ENCODE measurements at regions not wholly inside any gene's neighbourhood (a gene's known extent, or its start where the extent isn't known, plus 50 kb on each side); places are given as distances from the start of the nearest gene placed in this dataset.

DNA sequence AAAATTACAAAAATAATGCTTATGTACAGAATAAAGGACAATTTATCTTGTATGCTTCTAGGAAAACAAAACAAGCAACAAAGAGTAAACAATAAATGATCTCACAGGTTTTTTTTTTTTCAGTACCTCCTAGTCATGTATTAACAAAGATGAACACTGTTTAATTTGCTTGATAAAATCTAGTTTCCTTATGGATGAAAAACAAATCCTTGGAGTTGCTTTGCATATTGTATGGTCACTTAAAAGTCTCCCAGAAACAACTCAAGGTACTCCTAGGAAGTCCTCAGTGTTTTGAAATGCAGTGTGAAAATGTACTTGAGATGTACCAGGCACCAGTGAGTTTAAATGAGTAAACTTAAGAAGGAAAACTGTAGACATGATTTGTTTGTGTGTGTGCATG, 686.0 kb upstream of the BRINP3 start:
- no peak for DNase-seq

DNA sequence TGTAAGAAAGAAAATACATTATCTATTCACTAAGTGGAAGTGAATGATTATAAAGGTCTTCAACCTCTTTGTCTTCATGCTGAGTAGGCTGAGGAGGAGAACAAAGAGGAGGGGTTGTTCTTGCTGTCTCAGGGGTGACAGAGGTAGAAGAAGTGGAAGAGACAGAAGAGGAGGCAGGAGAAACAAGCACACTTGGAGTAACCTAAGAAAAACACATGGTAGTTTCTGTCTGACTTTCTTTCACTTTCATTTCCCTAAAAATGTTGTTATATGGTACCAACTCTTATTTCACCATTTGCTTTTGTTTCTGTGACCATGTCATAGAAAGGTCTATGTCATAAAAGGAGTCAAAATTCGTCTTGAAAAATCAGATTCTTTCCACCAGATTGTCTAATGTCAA, 696.6 kb upstream of the BRINP3 start:
- DNase-seq: no peak

DNA sequence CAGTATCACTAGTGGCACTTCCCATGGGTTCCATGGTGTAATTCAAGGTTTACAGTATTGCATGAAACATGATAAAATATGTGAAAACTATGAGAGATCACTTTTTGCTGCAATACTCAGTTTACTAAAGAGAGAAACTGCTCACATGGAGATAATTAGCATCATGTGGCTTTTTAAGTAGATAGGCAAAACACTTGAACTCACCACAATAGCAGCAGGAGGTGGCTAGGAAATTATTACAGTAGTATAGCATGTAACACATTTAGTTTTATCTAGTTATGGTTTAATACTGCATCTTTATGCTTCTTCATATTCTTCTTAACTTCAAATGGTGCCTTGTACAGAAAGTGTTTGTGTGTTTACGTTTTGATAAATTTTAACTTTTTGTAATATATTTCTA, 698.5 kb upstream of the BRINP3 start:
- no peak for DNase-seq

DNA sequence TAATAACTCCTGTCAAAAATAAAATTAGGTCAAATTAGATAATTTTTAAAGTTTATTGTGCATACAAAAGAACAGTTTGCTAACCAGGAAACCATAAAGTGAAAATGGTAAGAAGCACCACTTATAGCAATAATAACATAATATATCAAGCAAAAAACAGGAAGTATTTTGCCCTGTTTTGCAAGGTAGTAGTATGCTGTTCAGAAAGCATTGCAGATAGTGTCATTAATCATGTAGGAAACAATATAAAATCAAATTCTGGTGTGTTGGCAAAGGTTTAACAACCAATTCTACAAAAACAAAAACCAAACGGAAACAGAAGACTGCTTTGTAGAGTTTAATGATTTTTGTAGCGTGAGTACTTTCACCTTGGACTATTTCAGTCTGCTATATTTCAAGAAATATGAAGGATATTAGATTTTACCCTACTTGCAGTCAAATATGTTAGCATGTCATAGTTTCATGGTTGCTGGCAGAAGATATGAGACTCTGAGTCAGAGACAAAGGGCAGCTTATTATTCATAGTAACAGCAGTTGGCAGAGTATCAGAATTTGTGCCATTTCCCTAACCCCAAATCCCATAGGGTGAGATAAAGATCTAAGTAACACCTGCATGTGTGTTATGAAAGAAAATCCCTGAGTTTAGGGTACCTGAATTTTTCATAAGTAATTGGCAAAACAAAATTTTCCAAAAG, 729.0 kb upstream of the BRINP3 start:
- peak; percentile 4 for DNase-seq

DNA sequence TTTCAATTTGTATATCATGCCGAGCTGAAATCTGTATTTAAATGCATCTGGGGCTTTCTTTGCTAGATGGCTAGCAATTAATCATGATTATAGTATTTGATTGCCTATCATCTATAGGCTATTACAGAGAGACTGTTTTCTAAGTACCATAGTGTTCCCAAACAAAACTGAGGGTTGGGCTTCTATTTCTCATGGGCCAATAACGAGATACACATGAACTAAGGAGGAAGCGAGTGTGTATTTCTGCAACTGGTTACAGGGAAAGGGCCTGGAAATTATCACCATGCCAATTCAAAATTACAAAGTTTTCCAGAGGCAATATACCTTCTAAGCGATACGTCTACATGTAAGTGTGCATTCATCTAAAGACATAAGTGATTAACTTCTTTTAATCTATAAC, 744.5 kb upstream of the BRINP3 start:
- DNase-seq: no peak

DNA sequence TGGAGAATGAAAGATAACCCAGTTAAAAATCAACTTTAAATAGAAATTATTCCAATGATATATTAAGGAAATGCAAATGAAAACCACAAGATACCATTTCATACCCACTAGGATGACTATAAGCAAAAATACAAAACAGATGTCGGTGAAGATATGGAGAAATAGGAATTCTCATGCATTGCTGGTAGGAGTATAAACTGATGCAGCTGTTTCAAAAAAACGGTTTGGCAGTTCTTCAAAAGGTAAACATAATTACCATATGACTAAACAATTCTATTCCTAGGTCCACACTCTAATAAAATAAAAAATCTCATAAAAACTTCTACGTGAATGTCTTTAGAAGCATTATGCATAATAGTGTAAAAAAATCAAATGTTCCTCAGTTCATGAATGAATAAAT, 763.3 kb upstream of the BRINP3 start:
- no peak for DNase-seq

DNA sequence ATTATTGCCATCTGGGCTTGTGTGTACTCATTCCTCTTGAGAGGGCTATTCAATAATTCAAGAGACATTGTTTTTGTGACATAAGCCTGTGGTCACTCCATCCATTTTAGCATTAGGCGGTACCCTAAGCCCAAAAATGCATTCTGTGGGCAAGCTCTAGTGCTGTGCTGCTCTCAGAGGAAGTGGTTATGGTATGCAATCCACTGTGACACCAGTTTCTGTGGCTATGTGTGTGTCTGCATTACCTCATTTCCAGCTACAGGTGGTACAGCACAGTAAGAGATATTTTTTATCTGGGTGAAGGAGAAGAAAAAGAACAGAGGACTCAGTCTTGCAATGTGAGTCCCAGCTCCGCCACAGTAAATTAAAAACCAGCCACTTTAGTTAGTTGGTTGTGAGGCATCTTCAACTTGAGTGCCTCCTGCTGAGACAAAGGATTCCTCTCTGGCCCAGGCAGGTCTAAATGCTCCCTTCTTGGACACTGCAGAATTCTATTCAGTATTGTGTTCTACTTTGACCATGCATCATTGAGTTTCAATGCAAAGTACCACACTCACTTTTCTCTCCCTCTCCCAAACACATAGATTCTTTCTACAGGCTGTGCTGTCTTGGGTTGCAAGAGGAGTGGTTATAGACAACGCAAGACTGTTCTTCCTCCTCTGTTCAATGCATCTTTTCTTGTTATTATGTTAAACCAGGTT, 777.8 kb upstream of the BRINP3 start:
- DNase-seq: no peak

DNA sequence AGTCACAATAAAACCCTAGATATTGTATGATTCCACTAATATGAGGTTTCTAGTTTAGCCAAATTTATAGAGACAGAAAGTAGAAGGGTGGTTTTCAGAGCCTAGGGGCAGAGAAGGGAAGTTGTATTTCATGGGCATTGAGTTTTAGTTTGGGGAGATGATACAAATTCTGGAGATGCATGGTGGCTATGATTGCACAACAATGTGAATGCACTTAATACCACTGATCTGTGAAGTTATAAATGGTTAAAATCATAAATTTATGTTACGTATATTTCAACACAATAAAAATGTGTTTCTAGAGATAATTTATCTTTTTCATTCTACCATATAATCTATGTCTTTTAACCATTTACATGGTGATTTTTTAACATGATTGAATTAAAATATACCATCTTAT, 779.3 kb upstream of the BRINP3 start:
- no peak for DNase-seq

DNA sequence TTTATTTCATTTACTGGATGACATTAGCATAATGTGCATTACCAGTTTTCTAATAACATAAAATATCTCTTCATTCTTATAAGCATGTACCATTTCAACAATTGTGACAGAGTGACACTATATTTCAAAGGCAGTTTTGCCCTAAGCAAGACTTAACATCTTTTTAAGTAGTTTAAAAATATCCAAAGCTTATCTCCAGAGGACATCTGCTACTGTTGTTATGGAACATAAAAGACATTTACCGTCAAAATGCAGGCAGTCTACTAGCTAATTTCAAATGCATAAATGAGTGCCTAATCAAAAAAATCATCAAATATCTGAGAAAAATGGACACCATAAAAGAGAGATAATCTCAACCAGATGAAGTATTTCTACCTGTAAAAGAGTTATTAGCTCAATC, 782.4 kb upstream of the BRINP3 start:
- no peak for DNase-seq

DNA sequence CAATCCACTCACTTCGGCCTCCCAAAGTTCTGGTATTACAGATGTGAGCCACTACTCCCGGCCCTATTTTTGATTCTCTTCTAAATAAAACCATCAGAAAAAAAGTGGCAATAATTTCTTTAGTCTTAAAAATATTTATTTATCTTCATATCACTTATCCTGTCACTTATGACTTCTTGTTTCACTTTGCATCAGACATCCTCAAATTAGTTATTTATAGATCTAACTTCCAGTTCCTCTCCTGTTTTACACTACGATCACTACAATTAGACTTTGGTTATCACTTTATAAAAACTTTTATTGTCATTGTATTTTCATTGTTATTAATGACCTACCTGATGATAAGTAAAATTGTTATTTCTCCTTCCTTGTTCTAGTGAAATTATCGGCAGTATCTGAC, 783.4 kb upstream of the BRINP3 start:
- no peak for DNase-seq

DNA sequence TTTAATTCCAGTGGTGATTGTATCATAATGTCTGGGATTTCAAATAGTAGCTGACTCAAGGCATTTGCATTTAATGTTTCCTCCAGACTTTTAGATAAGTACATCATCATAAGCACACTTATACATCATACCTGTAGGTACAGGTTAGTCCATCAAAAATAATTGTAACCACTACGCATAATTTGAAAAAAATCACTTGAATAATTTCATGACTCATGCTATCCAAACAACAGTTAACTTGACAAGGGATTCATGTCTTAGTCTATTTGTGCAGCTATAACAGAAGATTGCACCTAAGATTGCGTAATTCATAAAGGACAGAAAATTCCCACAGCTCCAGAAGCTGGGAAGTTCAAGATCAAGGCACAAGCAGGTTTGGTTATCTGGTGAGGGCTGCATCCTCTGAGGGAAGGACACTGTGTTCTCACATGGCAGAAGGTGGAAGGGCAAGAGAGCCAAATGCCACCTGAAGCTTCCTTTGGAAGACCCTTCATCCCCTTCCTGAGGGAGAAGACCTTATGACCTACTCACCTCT, 801.7 kb upstream of the BRINP3 start:
- DNase-seq: no peak

DNA sequence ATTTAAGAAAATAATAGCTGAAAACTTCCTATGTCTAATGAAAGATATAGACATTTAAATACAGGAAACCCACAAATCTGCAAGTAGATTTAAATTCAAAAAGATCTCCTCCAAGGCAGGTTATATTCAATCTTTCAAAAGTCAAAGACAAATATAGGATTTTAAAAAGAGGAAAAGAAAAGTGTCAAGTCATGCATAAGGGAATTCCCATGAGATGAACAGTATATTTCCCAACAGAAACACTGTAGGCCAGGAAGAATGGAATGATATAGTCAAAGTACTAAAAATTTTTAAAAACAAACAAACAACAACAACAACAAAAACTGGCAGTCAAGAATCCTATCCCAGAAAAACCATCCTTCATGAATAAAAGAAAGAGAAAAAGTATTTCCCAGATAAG, 806.5 kb upstream of the BRINP3 start:
- no peak for DNase-seq

DNA sequence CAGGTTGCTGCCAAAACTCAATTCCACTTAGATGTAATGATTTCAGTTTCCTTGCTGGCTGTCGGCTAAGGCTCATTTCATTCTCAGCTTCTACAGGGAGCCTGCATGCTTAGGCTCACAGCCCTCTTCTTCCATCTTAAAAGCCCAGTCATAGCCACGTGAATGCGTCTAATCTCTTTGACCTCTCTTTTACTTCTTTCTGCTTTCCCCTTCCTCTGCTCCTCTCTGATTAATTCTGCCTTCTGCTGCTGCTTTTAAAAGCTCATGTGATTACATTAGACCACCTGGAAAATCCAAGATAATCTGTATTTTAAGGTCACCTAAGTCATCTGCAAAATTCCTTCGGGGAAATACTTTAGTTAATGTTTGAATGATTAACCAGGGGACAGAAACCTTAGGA, 812.8 kb upstream of the BRINP3 start:
- no peak for DNase-seq

DNA sequence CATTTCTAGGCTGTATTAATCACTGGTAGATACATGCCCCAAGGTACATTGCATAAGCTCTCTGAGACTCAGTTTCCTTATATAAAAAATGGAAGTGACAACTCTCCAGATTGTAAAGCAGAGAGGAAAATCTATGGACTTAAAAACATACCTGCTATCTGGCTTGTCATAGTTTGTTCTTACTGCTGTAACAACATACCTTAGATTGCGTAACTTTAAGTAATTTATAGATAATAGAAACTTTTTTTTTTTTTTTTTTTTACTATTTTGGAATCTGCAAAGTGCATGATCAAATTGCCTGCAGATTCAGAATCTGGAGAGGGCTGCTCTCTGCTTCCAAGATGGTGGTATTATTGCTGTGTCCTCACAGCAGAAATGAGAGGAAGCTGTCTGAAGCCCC, 827.7 kb upstream of the BRINP3 start:
- no peak for DNase-seq

DNA sequence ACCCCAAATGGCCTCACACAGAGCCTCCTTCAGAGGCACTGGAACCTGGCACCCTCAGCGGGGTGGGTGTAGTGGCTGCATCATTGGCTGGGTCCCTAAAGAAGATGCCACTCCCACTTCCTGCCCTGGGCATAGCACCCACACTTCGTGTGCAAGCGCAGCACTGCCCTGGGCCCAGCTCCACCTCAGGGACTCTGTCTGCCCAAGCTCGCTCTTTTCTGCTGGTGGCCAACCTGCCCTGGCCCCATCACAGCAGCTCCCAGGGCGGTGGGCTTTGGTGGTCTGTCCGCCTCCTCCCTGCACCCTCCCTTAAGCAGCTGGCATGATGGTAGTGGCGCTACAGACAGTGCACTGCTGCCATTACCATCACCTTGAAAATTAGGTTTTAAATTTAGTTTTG, 829.3 kb upstream of the BRINP3 start:
- DNase-seq: no peak

DNA sequence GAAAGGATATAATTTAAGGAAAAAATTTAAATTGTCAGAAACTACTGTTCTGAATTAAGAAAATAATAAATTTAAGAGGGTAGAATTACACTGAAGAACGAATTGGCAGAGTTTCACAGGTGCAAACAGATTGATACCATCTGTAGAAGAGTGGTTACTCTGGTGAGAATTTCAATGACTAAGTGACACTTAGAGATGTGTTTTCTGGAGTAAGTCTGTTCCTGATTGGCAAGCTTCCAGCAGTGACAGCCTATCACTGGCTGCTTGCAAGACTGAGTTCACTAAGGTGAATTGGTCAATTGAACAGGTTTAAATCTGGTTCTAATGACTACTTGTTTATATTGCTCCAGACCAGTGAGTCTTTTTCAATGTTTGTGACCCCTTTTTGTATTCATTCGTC, 838.2 kb upstream of the RGS18 start:
- DNase-seq: no peak

DNA sequence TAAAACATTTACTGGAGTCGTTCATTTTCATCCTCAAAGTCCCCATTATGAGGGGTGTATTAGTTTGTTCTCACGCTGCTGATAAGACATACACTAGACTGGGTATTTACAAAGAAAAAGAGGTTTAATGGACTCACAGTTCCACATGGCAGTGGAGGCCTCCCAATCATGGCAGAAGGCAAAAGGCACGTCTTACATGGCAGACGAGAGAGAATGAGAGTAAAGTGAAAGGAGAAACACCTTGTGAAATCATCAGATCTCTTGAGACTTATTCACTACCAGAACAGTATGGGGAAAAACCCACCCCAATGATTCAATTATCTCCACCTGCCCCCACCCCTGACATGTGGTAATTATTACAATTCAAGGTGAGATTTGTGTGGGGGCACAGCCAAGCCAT, 830.4 kb upstream of the RGS18 start:
- DNase-seq: no peak

DNA sequence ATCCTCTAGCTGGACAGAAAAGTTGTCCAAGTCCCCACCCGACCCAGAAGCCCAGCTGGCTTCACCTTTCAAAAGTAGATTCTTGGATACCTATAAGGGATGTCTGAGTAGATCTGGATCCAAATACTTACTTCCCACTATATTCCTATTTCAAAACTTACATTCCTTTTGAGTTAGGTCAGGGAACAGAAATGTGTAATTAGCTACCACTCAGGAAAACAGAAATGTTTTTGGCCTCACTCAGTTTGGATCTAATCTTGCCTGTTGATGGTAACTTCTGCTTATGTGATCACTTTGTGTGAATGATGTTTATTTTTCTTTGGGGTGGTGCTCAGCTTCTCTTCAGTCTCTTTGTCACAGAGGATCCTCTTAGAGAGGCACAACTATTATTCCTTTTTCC, 814.4 kb upstream of the RGS18 start:
- no peak for DNase-seq

DNA sequence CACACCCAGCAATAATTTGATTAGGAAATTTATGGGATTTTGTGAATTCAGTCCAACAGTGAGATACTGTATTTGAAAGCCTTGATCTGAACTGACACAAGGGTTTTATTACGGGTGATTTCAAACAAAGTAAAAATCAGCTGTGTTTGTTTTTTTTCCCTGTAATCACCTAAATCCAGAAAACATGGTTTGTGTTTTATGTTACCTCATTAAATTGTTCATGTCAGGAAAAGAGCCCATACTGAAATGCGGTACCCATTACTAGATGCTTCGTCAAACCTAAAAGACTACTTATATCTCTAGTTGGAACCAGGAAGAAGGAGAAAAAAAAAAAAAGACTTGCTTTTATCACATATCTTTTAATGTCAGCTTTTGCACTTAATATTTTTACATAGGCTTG, 811.9 kb upstream of the RGS18 start:
- DNase-seq: no peak

DNA sequence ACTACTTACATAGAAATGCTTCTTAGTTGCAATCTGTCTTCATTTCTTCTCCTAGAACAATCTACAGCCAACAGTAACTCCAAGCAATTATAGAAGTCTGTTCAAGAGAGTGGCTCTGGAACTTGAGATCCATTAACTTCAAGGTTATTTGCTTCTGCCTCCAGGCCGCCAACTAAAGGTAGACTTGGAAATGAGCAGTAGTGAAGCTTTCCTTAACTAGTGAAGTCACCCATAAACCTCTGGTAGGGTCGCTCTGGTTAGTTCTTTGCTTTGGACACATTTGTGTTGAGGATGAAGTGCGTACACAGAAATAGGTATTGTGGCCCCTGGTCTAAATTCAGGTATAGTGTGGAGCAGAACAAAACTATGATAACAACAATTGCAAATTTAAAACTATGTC, 809.9 kb upstream of the RGS18 start:
- no peak for DNase-seq

DNA sequence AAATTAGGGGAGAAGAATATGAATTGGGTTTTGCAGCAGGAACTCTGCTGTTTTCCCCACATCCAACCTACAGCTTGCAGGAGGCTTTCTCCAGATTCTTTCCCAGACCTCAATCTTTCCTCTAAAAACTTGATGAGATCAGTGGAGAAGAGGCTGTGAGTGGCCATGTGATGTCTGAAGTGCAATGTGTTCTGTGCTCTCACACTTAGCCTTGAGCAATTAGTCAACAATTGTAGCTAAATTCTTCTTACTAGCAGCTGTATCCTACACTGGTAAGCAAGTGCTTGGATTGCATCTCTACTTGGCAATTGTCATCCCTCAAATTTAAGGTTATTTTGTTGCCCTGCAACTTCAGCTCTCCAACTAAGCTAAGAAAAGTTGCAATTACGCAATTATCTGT, 807.3 kb upstream of the RGS18 start:
- no peak for DNase-seq

DNA sequence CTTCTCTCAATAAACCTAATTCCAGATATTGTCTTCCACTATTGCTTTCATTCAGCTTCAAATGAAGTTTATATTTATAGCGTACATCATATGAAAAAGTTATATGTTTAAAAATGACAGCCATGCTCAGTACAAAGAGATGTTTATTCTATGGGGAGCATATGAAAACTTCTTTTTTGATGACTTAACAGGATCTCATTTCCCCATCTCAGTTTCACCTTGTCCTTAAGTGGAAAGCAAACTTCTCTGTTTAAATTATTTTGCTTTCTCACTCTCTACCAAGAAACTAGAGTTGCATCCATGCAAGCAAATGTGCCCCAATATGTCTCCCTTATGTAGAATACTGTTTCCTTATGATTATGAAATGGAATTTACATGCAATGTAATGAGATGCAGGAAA, 799.5 kb upstream of the RGS18 start:
- no peak for DNase-seq

DNA sequence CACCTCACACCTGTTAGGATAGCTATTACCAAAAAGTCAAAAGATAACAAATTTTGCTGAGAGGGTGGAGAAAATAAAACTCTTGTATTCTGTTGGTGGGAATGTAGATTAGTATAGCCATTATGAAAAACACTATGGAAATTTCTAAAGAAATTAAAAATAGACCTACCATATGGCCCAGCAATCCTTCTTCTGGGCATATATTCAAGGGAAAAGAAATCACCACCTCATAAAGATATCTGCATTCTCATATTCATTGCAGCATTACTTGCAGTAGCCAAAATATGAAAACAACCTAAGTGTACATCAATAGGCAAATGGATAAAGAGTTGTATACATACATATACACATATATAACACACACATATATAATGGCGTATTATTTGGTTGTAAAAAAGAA, 791.6 kb upstream of the RGS18 start:
- DNase-seq: no peak

DNA sequence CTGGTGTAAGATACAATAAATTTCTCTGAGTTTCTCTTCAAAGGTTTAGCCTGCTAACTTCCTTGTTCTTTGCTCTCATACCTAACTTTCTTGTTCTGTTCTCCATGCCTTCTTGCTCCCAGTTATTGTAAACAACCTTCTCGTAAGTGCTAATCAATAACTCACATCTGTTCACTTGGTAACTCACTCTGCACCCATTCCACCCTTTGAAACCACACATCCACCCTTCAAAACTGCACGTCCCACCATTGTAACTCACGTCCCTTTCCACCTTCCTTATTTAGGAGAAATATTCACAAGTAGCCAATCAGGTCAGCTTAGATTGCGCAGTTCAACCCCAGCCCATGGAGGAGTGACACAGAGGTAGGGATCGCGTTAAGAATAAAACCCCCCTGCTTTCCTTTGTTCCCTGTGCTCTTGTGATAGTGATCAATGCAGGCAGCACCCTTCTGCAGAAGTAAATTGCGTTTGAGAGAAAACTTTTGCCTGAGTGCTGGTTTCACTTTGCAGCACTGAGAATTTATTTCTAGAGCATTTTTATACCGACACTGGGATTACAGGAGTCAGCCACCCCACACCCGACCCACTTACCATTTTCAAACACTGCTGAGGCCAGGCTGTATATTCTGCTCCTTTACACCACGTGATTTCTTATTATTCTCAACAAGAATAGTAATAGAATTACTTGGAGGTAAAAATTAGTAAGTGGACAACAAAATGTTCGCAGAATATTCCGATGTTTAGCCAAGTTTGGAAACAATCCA, 789.2 kb upstream of the RGS18 start:
- DNase-seq: no peak
